ENCODE measurements at regions not wholly inside any gene's neighbourhood (a gene's known extent, or its start where the extent isn't known, plus 50 kb on each side); places are given as distances from the start of the nearest gene placed in this dataset.

DNA sequence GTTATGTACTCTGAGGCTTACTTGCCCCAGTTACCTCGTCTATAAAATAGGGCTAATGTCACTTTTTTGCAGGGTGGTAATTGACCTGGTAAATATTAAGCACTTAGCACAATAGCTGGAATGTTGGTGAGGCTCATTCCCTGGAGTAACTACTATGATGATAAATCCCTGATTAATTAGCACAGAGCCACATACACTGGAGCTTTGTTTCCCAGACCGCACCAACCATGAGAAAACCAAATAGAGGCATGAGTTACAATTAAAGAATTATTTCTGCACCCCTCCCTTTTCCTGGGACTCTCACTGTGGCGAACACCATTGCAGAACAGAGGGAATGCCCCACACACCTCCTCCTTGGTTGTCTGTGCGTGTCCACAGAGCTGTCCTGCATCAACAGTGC is 76.6 kb upstream of the CPOX start:
- no peaks in the 10 kb centered on the region for H3K79me2 ChIP-seq (ENCODE audit: low read length)
- no peak overlapping the region for H3K9ac ChIP-seq (ENCODE audit: low read length)
- no peaks in the 10 kb centered on the region for H3K9me3 ChIP-seq (replicated peaks; ENCODE audit: insufficient read depth, low read length)
- H3K4me3 ChIP-seq (ENCODE audit: low read length) = no peak overlapping the region
- H3K27ac ChIP-seq (ENCODE audit: low read length) = no peak overlapping the region
- no peak overlapping the region for H2AFZ ChIP-seq (ENCODE audit: low read length)
- no peak overlapping the region for H3K4me2 ChIP-seq (ENCODE audit: low read depth, low read length)
- no peaks in the 10 kb centered on the region for H3K4me1 ChIP-seq (ENCODE audit: low read length)
- TF ChIP-seq, protein P1, sequence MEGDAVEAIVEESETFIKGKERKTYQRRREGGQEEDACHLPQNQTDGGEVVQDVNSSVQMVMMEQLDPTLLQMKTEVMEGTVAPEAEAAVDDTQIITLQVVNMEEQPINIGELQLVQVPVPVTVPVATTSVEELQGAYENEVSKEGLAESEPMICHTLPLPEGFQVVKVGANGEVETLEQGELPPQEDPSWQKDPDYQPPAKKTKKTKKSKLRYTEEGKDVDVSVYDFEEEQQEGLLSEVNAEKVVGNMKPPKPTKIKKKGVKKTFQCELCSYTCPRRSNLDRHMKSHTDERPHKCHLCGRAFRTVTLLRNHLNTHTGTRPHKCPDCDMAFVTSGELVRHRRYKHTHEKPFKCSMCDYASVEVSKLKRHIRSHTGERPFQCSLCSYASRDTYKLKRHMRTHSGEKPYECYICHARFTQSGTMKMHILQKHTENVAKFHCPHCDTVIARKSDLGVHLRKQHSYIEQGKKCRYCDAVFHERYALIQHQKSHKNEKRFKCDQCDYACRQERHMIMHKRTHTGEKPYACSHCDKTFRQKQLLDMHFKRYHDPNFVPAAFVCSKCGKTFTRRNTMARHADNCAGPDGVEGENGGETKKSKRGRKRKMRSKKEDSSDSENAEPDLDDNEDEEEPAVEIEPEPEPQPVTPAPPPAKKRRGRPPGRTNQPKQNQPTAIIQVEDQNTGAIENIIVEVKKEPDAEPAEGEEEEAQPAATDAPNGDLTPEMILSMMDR (IDR thresholded peaks at IDR 0.05; ENCODE audit: low read length) = no peak
- TF ChIP-seq EZH2 (optimal IDR thresholded peaks at IDR 0.05; ENCODE audit: low read depth, low read length) (no peak), EZH2phosphoT487 (IDR thresholded peaks at IDR 0.05; ENCODE audit: low read length) (no peak)
- no peak for DNase-seq
- H4K20me1 ChIP-seq (ENCODE audit: insufficient read depth, low read length) = no peaks in the 10 kb centered on the region
- no peaks in the 10 kb centered on the region for H3F3A ChIP-seq (ENCODE audit: insufficient read depth, low read length)
- H3K27me3 ChIP-seq (replicated peaks; ENCODE audit: insufficient read depth, low read length) = no peaks in the 10 kb centered on the region
- H3K9me2 ChIP-seq (replicated peaks; ENCODE audit: insufficient read depth, low read length) = no peaks in the 10 kb centered on the region
- H3K36me3 ChIP-seq (replicated peaks; ENCODE audit: insufficient read depth, low read length) = no peaks in the 10 kb centered on the region

DNA sequence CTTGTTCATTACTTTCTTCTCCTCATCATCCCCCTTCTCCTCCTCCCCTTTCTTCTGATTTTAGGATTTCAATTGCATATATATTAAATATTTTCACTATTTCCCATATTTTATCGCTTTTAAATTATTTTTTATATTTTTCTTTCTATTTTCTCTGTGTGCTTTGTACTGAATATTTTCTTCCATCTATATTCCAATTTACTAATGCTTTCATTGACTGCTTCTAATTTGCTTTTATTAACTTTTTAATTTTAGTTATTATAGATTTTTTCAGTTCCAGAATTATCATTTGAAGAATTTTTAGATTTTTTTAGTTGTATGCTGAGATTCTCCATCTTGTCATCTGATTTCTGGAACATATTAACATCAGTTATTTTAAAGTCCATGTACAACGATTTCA is 83.2 kb upstream of the ST3GAL6 start:
- Histone ChIP-seq H3K4me2 (ENCODE audit: low read depth, low read length) (no peak overlapping the region), H3K27me3 (replicated peaks; ENCODE audit: insufficient read depth, low read length) (no peaks in the 10 kb centered on the region), H3K79me2 (ENCODE audit: low read length) (no peaks in the 10 kb centered on the region), H3K4me3 (ENCODE audit: low read length) (no peak overlapping the region), H3K9me2 (replicated peaks; ENCODE audit: insufficient read depth, low read length) (no peaks in the 10 kb centered on the region), H2AFZ (ENCODE audit: low read length) (no peak overlapping the region), H3K36me3 (replicated peaks; ENCODE audit: insufficient read depth, low read length) (no peaks in the 10 kb centered on the region), H3K9ac (ENCODE audit: low read length) (no peak overlapping the region), H3K9me3 (replicated peaks; ENCODE audit: insufficient read depth, low read length) (no peaks in the 10 kb centered on the region), H3K4me1 (ENCODE audit: low read length) (no peaks in the 10 kb centered on the region), H3K27ac (ENCODE audit: low read length) (no peak overlapping the region), H3F3A (ENCODE audit: insufficient read depth, low read length) (no peaks in the 10 kb centered on the region), H4K20me1 (ENCODE audit: insufficient read depth, low read length) (no peaks in the 10 kb centered on the region)
- no peak for DNase-seq
- TF ChIP-seq EZH2phosphoT487 (IDR thresholded peaks at IDR 0.05; ENCODE audit: low read length) (no peak), EZH2 (optimal IDR thresholded peaks at IDR 0.05; ENCODE audit: low read depth, low read length) (no peak)
- TF ChIP-seq, protein P1 (IDR thresholded peaks at IDR 0.05; ENCODE audit: low read length) = no peak

DNA sequence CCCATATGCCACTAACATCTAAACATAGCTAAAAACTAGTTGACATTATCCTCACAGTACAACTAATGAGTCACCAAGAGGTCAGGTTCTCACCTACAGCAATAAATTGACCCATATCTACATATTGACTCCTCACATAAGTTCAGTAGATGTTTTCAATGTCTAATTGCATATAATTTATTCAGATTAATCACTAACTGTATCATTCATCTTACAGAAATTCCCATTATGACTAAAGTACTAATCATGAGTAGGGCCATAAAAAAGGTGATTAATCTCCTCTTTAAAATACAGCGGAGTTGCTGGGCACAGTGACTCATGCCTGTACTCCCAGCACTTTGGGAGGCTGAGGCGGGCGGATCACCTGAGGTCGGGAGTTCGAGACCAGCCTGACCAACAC is 82.4 kb upstream of the ST3GAL6 start:
- Histone ChIP-seq H3K4me2 (ENCODE audit: low read depth, low read length) (no peak overlapping the region), H2AFZ (ENCODE audit: low read length) (no peak overlapping the region), H3K36me3 (replicated peaks; ENCODE audit: insufficient read depth, low read length) (no peaks in the 10 kb centered on the region), H3K9me2 (replicated peaks; ENCODE audit: insufficient read depth, low read length) (no peaks in the 10 kb centered on the region), H3K27me3 (replicated peaks; ENCODE audit: insufficient read depth, low read length) (no peaks in the 10 kb centered on the region), H3K79me2 (ENCODE audit: low read length) (no peaks in the 10 kb centered on the region), H3K4me1 (ENCODE audit: low read length) (no peaks in the 10 kb centered on the region), H3K27ac (ENCODE audit: low read length) (no peak overlapping the region), H3K4me3 (ENCODE audit: low read length) (no peak overlapping the region), H4K20me1 (ENCODE audit: insufficient read depth, low read length) (no peaks in the 10 kb centered on the region), H3F3A (ENCODE audit: insufficient read depth, low read length) (no peaks in the 10 kb centered on the region), H3K9me3 (replicated peaks; ENCODE audit: insufficient read depth, low read length) (no peaks in the 10 kb centered on the region), H3K9ac (ENCODE audit: low read length) (no peak overlapping the region)
- no peak for DNase-seq
- no peak for TF ChIP-seq EZH2 (optimal IDR thresholded peaks at IDR 0.05; ENCODE audit: low read depth, low read length)
- TF ChIP-seq, protein P1 (IDR thresholded peaks at IDR 0.05; ENCODE audit: low read length) = no peak
- TF ChIP-seq EZH2phosphoT487 (IDR thresholded peaks at IDR 0.05; ENCODE audit: low read length) = no peak
